Lung (tissue), 11 donors: ENCODE measurements at regions not wholly inside any gene's neighbourhood (a gene's known extent, or its start where the extent isn't known, plus 50 kb on each side); places are given as distances from the start of the nearest gene placed in this dataset.

ENCODE experiments used
- ATAC-seq: fragments of 200-7000 bp; cut with Tn5 transposase; one replicate; pipeline ENCODE4 v1.9.1; 2020; ENCODE audit warnings: moderate number of reproducible peaks; ENCODE audit not compliant: insufficient read depth, low FRiP score
- DNase-seq, 3 donors: peaks; one replicate each; pipeline ENCODE4 v3.0.0-alpha.2; 2013 to 2017
- H3K27ac ChIP-seq, 2 donors: one replicate each; pipeline ENCODE4 v1.5.1; 2013; ENCODE audit warnings: mild to moderate bottlenecking in 2 of 2, moderate library complexity in 2 of 2, control low read depth in 1 of 2, inconsistent platforms in 1 of 2, low read depth in 1 of 2, low read length in 1 of 2
- H3K27me3 ChIP-seq, 3 donors: one replicate each; pipeline ENCODE4 v1.5.1; 2013; ENCODE audit warnings: low read length in 2 of 3; ENCODE audit not compliant: control insufficient read depth in 3 of 3, insufficient read depth in 3 of 3
- H3K36me3 ChIP-seq, 4 donors: one replicate each; pipeline ENCODE4 v1.5.1; 2013; ENCODE audit warnings: low read length in 4 of 4, mild to moderate bottlenecking in 1 of 4, moderate library complexity in 1 of 4; ENCODE audit not compliant: control insufficient read depth in 4 of 4, insufficient read depth in 4 of 4
- H3K4me1 ChIP-seq, 5 donors: one replicate each; pipeline ENCODE4 v1.5.1; 2013; ENCODE audit warnings: low read length in 5 of 5, mild to moderate bottlenecking in 2 of 5, moderate library complexity in 1 of 5; ENCODE audit not compliant: control insufficient read depth in 5 of 5, insufficient read depth in 5 of 5
- H3K4me3 ChIP-seq: one replicate; pipeline ENCODE4 v1.5.1; 2013; ENCODE audit warnings: mild to moderate bottlenecking, control low read depth, moderate library complexity
- H3K9ac ChIP-seq, 2 donors: one replicate each; pipeline ENCODE4 v1.5.1; 2013; ENCODE audit warnings: low read length in 2 of 2, control low read depth in 1 of 2; ENCODE audit not compliant: insufficient read depth in 1 of 2
- H3K9me3 ChIP-seq, 4 donors: one replicate each; pipeline ENCODE4 v1.5.1; 2013; ENCODE audit warnings: low read length in 3 of 4, mild to moderate bottlenecking in 1 of 4, moderate library complexity in 1 of 4; ENCODE audit not compliant: control insufficient read depth in 4 of 4, insufficient read depth in 3 of 4
- WGBS, 2 donors: extraction: QIAGEN DNeasy Blood & Tissue Kit; methylation state at CpG; one replicate each; pipeline ENCODE4 v1.1.7; 2013; 5-methylcytosine and 5-hydroxymethylcytosine counted together
- TF ChIP-seq, protein P1 (sequence below): IDR thresholded peaks from 2 replicates; pipeline ENCODE4 v1.5.1; 2012; ENCODE audit warnings: mild to moderate bottlenecking; ENCODE audit errors: control extremely low read depth, extremely low read depth
- donor health status: control.
- donor health status: control.
- donor health status: Bipolar disorder and iron deficiency.
- donor health status: healthy.
- donor health status: DM: yes; HTN: yes; CAD: no.

- Histone ChIP-seq H3K27ac (no peak overlapping the region), H3K4me3 (no peak overlapping the region), H3K36me3 (no peaks in the 10 kb centered on the region), H3K9ac (no peak overlapping the region), H3K27me3 (no peaks in the 10 kb centered on the region), H3K4me1 (no peaks in the 10 kb centered on the region), H3K9me3 (peaks cover 0 to 5% (median 0%) of the 10 kb centered on the region in 4 donors)
- no peak for DNase-seq
- TF ChIP-seq, protein P1, sequence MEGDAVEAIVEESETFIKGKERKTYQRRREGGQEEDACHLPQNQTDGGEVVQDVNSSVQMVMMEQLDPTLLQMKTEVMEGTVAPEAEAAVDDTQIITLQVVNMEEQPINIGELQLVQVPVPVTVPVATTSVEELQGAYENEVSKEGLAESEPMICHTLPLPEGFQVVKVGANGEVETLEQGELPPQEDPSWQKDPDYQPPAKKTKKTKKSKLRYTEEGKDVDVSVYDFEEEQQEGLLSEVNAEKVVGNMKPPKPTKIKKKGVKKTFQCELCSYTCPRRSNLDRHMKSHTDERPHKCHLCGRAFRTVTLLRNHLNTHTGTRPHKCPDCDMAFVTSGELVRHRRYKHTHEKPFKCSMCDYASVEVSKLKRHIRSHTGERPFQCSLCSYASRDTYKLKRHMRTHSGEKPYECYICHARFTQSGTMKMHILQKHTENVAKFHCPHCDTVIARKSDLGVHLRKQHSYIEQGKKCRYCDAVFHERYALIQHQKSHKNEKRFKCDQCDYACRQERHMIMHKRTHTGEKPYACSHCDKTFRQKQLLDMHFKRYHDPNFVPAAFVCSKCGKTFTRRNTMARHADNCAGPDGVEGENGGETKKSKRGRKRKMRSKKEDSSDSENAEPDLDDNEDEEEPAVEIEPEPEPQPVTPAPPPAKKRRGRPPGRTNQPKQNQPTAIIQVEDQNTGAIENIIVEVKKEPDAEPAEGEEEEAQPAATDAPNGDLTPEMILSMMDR: no peak
- 76 to 86% methylated on average over 2 of the region's 2 CpGs for WGBS, 2 donors
- ATAC-seq: no peak
Observed at GRCh38 chr11:90555477-90555876, 332.6 kb upstream of the CHORDC1 start.

GRCh38 chr11:90542092-90542491 lies 319.2 kb upstream of the CHORDC1 start:
- no peak overlapping the region for H3K9ac ChIP-seq
- H3K4me3 ChIP-seq: no peak overlapping the region
- H3K4me1 ChIP-seq: no peaks in the 10 kb centered on the region
- no peaks in the 10 kb centered on the region for H3K36me3 ChIP-seq
- DNase-seq (peak in 1 of 3 donors; percentile 1), ATAC-seq (no peak)
- TF ChIP-seq, protein P1: no peak
- no peaks in the 10 kb centered on the region for H3K9me3 ChIP-seq
- no peak overlapping the region for H3K27ac ChIP-seq
- no peaks in the 10 kb centered on the region for H3K27me3 ChIP-seq

DNA sequence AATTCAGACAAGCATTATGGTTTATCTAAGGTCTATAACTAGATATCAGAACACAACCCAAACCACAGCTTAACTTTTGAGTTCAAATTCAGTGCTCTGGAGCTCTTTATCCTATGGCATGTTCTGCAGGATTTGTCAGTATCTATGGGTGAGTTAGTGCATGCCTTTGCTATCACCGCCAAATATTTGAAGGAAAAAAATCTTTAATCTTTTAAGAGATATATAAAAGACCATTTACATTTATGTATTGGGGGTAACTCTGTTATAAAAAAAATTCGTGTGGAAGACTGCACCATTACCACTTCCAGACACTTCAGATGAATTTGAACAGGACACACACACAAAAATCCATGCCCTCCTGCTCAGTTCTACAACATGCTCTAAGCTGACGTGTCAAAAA lies 313.5 kb upstream of the CHORDC1 start:
- no peaks in the 10 kb centered on the region for H3K9me3 ChIP-seq
- ATAC-seq (no peak), DNase-seq (no peak)
- no peaks in the 10 kb centered on the region for H3K4me1 ChIP-seq
- no peaks in the 10 kb centered on the region for H3K27me3 ChIP-seq
- no peaks in the 10 kb centered on the region for H3K36me3 ChIP-seq
- 60 to 73% methylated on average over 3 of the region's 3 CpGs for WGBS, 2 donors
- TF ChIP-seq, protein P1: no peak
- H3K27ac ChIP-seq: no peak overlapping the region
- no peak overlapping the region for H3K9ac ChIP-seq
- no peak overlapping the region for H3K4me3 ChIP-seq

- no peaks in the 10 kb centered on the region for H3K4me1 ChIP-seq
- no peak overlapping the region for H3K27ac ChIP-seq
- H3K9me3 ChIP-seq: no peaks in the 10 kb centered on the region
- no peak for ATAC-seq
- TF ChIP-seq, protein P1: no peak
- H3K9ac ChIP-seq: no peak overlapping the region
- DNase-seq: no peak
- no peaks in the 10 kb centered on the region for H3K36me3 ChIP-seq
- H3K4me3 ChIP-seq: no peak overlapping the region
- H3K27me3 ChIP-seq: no peaks in the 10 kb centered on the region
Observed at GRCh38 chr11:90532125-90532524, 309.3 kb upstream of the CHORDC1 start.
